Brain pericyte (primary cell): ENCODE measurements at regions not wholly inside any gene's neighbourhood (a gene's known extent, or its start where the extent isn't known, plus 50 kb on each side); places are given as distances from the start of the nearest gene placed in this dataset.

Source experiments
- DNase-seq: peaks from one replicate; pipeline ENCODE4 v3.0.0-alpha.2; 2012; ENCODE audit warnings: low read depth, low spot score

DNA sequence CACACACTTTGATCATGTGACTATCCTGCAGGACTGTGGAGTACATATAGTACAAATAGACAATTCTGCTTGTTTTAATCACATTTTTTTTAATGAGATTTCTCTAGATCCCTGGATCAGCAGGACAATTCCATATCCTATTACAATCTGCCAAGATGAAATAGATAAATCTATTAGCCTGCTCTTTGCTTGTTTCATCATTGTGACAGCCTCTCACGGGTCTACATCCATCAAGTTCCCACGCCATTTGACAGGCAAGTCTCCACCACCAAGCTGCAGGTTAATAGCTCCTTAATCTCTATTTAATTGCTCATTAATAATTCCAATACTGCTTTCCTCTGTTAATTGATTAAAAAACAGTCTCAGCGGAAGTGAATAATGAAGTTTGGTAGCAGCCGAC is 671.5 kb downstream of the CCSER2 start:
- no peak for DNase-seq

DNA sequence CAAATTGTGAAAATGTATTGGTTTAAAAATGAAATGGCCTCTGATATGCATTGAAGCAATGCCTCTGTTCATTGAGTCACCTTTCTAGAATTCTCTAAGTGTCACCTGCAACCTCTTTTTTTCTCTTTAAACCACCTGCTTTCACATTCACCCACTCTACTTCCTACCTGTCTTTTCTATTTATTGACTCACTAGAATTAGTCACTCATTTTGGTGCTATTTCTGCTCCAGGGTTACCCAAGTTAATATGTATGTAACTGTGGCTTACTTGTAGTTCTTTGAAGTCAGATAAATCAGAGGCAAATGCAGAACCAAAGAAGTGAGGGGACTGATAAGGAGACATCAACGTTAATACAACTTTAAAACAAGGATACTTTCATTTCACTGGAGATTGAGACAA is 674.7 kb downstream of the CCSER2 start:
- DNase-seq: no peak

DNA sequence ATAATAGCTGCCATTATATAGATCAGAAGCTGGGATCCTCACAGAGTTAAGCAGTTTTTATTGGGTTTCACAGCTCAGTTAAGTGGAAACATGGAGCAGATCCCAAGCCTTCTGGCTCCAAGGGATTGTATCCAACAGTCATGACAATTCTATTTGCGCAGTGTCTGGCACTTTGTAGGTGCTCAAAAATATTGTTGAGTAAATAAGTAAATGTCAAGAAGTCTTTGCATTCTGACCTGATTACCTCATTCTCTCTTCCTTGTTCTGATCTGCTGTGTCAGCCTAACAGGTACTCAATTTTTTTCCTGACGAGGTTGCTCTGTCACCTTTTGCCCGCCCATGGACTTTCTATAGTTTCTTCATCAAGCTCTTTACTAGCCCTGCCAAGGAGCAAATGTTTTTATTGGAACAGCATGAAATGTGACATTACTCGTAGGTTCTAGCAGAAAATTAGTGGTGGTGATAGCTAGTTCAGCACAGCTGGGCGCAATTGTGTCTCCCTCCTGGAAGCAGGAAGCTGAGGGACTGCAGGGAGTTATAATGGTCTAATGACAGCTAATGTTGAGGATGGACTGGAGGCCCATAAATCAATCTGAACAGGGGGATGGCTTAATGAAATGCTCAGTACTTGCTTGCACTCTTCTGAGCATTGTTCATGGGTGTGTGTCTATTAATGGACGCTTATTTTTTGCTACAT is 680.2 kb downstream of the CCSER2 start:
- DNase-seq: no peak

- no peak for DNase-seq
These were observed 683.9 kb downstream of the CCSER2 start for GRCh38 chr10:85012305-85012704.

DNA sequence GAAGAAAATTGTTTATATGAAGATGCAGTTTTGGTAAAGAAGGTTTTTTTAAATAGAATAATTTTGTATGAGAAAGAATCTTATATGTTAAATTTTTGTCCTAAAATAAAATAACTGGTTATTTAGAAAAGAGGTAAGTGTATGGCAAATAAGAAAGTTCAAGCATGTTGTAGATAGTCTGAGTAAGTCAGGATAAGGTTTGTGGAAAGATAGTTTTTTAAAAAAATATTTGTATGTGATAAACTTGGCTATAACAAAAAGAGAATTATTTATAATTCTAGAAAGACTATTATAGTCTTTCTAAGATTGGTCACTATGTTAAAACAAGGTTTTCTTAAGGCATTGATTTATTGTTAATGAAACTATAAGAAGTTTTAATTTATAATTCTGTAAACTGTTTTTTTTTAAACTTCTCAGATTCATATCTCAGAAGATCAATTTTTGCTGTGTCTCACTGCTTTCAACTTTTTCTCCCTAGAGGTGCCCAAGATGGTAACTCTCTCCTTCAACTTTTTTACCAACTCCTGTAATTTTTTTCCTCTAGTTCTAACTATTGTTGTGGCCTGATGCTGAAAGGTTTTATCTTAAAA is 698.6 kb downstream of the CCSER2 start:
- DNase-seq: no peak

DNA sequence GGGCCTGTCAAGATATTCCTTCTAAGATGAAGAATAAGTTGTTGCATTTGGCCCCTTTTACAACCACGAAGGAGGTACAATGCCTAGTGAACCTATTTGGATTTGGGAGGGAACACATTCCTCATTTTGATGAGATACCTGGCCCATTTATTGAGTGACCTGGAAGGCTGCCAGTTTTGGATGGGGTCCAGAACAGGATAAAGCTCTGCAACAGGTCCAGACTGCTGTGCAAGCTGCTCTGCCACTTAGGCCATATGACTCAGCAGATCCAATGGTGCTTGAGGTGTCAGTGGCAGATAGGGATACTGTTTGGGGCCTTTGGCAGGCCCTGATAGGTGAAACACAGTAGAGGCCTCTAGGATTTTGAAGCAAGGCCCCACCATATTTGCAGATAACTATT is 704.6 kb downstream of the CCSER2 start:
- no peak for DNase-seq

GRCh38 chr10:85036661-85037060 is 708.3 kb downstream of the CCSER2 start:
- no peak for DNase-seq

- DNase-seq: no peak
These were observed 710.9 kb downstream of the CCSER2 start for GRCh38 chr10:85039311-85039710.

- no peak for DNase-seq
These were observed 714.8 kb downstream of the CCSER2 start for GRCh38 chr10:85043207-85043606.

- no peak for DNase-seq
These were observed 716.7 kb downstream of the CCSER2 start for GRCh38 chr10:85045046-85045445.

DNA sequence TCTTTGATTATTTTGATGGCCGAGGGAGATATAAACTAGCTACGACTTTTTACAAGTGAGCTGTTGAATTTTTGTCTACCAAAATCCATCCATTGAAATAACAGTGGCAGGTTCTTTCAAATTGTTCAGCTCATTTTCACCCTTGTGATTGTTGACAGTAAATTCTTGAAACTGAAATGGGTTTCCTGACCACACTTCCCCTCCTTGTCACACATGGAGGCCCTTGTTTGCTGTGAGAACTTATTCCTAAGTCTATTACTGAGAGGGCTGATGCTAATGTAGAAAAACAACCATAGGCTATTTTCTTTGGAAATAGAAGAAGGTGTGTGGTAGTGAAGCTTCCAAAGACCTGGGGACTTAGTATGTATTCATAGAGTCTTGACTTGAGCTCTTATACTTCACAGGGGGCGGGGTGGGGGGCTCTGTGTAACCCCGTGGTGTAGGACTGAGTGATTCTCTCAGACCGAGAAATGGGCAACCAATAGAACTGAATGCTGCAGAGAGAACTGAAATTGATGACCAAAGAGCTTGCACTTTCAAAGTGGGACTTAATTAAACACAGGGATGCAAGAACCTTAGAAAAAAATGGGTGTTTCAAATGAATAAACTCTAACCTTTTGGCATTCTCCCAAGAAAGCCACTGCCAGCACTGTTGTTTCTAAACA is 718.9 kb downstream of the CCSER2 start:
- no peak for DNase-seq

- no peak for DNase-seq
These were observed 719.6 kb downstream of the CCSER2 start for GRCh38 chr10:85047979-85048378.

- DNase-seq: no peak
These were observed 720.3 kb downstream of the CCSER2 start for GRCh38 chr10:85048644-85049043.

DNA sequence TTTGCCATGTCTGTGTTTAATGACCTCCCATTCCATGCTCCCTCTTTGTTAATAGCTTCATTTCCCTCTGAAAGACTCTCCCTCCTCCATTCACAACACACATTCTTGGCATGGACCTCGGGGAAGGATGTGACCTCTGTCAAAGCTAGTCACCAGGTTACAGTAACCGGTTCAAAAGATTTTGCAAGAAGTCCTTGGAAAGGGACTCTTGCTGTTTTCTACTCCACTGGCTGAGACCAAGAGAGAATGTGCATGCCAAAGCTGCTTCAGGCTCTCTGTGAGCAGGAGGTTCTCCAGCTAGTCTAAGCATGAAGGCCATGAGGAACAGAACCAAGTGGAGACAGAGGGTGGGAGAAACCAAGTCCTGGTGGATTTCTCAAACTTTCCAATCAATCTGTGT is 732.6 kb downstream of the CCSER2 start:
- no peak for DNase-seq

DNA sequence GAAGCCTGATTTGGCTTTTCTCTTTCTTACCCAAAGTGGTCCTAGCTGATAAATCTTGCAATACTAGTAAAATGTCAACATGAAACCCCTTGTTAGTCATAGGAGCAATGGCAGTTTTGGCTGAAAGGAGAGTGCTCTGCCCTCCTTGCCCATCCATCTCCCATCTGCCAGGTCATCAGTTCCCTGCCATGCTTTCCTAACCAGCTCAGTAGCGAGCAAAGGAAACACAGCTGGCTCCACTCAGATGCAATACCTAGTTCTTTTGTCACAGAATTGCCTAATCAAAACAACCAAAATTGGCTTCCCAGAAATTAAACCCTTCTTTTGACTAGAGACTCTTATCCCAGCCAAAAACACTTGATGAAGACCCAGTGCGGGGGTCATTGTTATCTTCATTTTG is 733.0 kb downstream of the CCSER2 start:
- DNase-seq: no peak

GRCh38 chr10:85067955-85068354 is 739.6 kb downstream of the CCSER2 start:
- DNase-seq: no peak

DNA sequence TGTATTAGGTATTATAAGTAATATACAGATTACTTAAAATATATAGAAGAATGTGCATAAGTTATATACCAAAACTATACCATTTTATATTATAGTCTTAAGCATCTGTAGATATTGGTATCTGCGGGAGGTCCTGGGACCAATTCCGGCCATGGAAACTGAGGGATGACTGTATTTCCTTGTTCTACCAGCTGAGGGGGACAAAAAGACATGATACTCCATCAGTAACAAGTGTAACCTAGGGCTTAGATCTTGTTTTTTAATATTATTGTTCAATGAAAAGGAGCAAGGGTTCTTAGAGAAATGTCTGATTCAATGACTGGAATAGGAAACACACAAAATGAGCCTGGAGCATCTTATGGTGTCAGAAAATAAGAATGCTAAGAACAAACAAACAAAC is 752.5 kb downstream of the CCSER2 start:
- DNase-seq: no peak

DNA sequence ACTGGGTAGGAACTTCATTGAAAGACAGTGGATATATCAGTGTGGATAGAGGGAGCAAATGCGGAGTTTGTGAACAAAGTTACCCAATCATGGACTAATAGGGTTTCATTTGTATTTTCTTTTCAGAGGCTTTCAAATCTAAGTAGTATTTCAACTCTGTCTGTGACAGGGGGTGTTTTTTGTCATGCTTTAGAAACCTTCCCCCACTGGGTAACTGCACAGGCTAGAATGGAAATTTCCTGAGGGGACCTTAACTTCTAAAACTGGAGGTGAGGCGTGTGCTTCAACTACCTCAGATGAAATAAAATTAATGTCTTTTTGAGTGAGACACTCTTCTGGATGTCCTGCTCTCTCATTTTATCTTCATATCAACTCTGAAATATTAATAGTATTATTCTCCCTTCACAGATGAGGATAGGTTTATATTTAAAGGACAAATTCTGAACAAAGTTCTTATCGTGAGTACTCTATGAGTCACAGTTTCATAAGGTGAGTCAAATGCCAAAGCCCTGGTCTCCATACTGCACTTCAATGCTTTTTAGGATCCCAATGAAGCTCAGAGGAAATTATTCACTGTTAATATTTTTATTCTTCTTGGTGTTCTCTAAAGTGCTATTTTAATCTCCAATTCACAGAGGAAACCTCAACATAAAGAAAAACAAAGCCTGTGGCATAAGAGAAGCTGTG is 770.6 kb downstream of the CCSER2 start:
- DNase-seq: no peak

DNA sequence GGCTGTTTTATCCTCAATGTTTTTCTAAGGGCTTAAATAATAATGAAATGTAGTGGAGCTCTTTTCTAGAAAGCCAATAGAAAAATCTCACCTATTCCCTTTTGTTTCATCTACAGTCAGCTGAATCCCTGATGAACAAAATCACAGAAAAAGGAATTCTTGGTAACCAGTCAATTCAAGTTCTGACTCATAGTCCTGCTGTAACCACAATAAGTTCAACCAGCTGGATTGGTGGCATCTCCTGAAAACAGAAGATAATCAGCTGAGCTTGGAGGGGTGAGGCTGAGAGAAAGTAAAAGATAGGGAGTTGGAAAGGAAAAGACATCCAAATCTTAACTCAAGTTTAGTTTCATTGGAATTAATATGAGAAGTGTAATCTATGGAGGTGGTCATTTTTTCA is 772.1 kb downstream of the CCSER2 start:
- DNase-seq: no peak

GRCh38 chr10:85105614-85106255 is 777.3 kb downstream of the CCSER2 start:
- no peak for DNase-seq

- DNase-seq: no peak
These were observed 782.9 kb downstream of the CCSER2 start for GRCh38 chr10:85111271-85111670.

- no peak for DNase-seq
These were observed 796.2 kb downstream of the CCSER2 start for GRCh38 chr10:85124603-85125051.
